Liver (tissue), 8 donors: ENCODE measurements at regions not wholly inside any gene's neighbourhood (a gene's known extent, or its start where the extent isn't known, plus 50 kb on each side); places are given as distances from the start of the nearest gene placed in this dataset.

Experiments used
- DNase-seq: peaks from one replicate; pipeline ENCODE4 v3.0.0-alpha.2; 2017; ENCODE audit warnings: low spot score
- H3K27ac ChIP-seq, 2 donors: one replicate each; pipeline ENCODE4 v1.7.0; 2013; ENCODE audit warnings: inconsistent platforms in 2 of 2, low read length in 2 of 2, control low read depth in 1 of 2, low read depth in 1 of 2, mild to moderate bottlenecking in 1 of 2
- H3K27me3 ChIP-seq, 4 donors: one replicate each; pipeline versions ENCODE4 v1.6.1 to v1.7.0; 2013; ENCODE audit warnings: low read length in 3 of 4, inconsistent platforms in 1 of 4, mild to moderate bottlenecking in 1 of 4, moderate library complexity in 1 of 4; ENCODE audit not compliant: control insufficient read depth in 4 of 4, insufficient read depth in 4 of 4
- H3K36me3 ChIP-seq, 4 donors: one replicate each; pipeline versions ENCODE4 v1.6.1 to v1.7.0; 2013; ENCODE audit warnings: low read length in 3 of 4, mild to moderate bottlenecking in 3 of 4, low read depth in 1 of 4, moderate library complexity in 1 of 4; ENCODE audit not compliant: control insufficient read depth in 4 of 4, insufficient read depth in 3 of 4
- H3K4me1 ChIP-seq, 4 donors: one replicate each; pipeline versions ENCODE4 v1.6.1 to v1.7.0; 2013; ENCODE audit warnings: low read length in 3 of 4, mild to moderate bottlenecking in 3 of 4, moderate library complexity in 1 of 4; ENCODE audit not compliant: control insufficient read depth in 4 of 4, insufficient read depth in 4 of 4
- H3K4me3 ChIP-seq, 3 donors: one replicate each; pipeline versions ENCODE4 v1.6.1 to v1.7.0; 2013; ENCODE audit warnings: low read length in 3 of 3, control low read depth in 1 of 3, low read depth in 1 of 3, mild to moderate bottlenecking in 1 of 3
- H3K9ac ChIP-seq, 2 donors: one replicate each; pipeline ENCODE4 v1.7.0; 2013; ENCODE audit warnings: low read length in 2 of 2, mild to moderate bottlenecking in 2 of 2, moderate library complexity in 2 of 2, control low read depth in 1 of 2, low read depth in 1 of 2
- H3K9me3 ChIP-seq, 4 donors: one replicate each; pipeline versions ENCODE4 v1.6.1 to v1.7.0; 2013; ENCODE audit warnings: low read length in 3 of 4; ENCODE audit not compliant: control insufficient read depth in 4 of 4
- ATF3 ChIP-seq: IDR thresholded peaks from 2 replicates; pipeline ENCODE4 v1.6.1; 2016; ENCODE audit warnings: antibody characterized with exemption
- EGR1 ChIP-seq, 2 donors: IDR thresholded peaks; 2 replicates each; pipeline ENCODE4 v1.6.1; 2016 to 2018; ENCODE audit warnings: antibody characterized with exemption in 2 of 2, low read depth in 2 of 2
- FOXA1 ChIP-seq: IDR thresholded peaks from 2 replicates; pipeline ENCODE4 v1.6.1; 2016; ENCODE audit warnings: antibody characterized with exemption
- FOXA2 ChIP-seq: IDR thresholded peaks from 2 replicates; pipeline ENCODE4 v1.6.1; 2016; ENCODE audit warnings: antibody characterized with exemption
- GABPA ChIP-seq, 2 donors: IDR thresholded peaks in 1 of 2; conservative IDR thresholded peaks in 1 of 2; 2 replicates each; pipeline ENCODE4 v1.6.1; 2016; ENCODE audit warnings: antibody characterized with exemption in 2 of 2, mild to moderate bottlenecking in 1 of 2, moderate library complexity in 1 of 2
- HNF4A ChIP-seq, 2 donors: conservative IDR thresholded peaks; 2 replicates each; pipeline ENCODE4 v1.6.1; 2016; ENCODE audit warnings: antibody characterized with exemption in 2 of 2, mild to moderate bottlenecking in 2 of 2
- HNF4G ChIP-seq: IDR thresholded peaks from 2 replicates; pipeline ENCODE4 v1.6.1; 2016; ENCODE audit warnings: antibody characterized with exemption
- JUND ChIP-seq, 2 donors: IDR thresholded peaks; 2 replicates each; pipeline ENCODE4 v1.6.1; 2016; ENCODE audit warnings: antibody characterized with exemption in 2 of 2
- NR2F2 ChIP-seq: IDR thresholded peaks from 2 replicates; pipeline ENCODE4 v1.6.1; 2016; ENCODE audit warnings: antibody characterized with exemption
- RAD21 ChIP-seq, 2 donors: IDR thresholded peaks; 2 replicates each; pipeline ENCODE4 v1.6.1; 2016; ENCODE audit warnings: antibody characterized with exemption in 2 of 2, mild to moderate bottlenecking in 2 of 2
- RXRA ChIP-seq, 2 donors: IDR thresholded peaks; 2 replicates each; pipeline ENCODE4 v1.6.1; 2017 to 2018; ENCODE audit warnings: antibody characterized with exemption in 2 of 2, mild to moderate bottlenecking in 1 of 2
- SP1 ChIP-seq: IDR thresholded peaks from 2 replicates; pipeline ENCODE4 v1.6.1; 2018; ENCODE audit warnings: antibody characterized with exemption, mild to moderate bottlenecking
- TAF1 ChIP-seq: conservative IDR thresholded peaks from 2 replicates; pipeline ENCODE4 v1.6.1; 2016; ENCODE audit warnings: antibody characterized with exemption, mild to moderate bottlenecking
- YY1 ChIP-seq: IDR thresholded peaks from 2 replicates; pipeline ENCODE4 v1.6.1; 2016; ENCODE audit warnings: antibody characterized with exemption, mild to moderate bottlenecking
- WGBS: extraction: QIAGEN DNeasy Blood & Tissue Kit; methylation state at CpG from one replicate; pipeline ENCODE4 v1.1.7; 2013; 5-methylcytosine and 5-hydroxymethylcytosine counted together
- TF ChIP-seq, protein P1 (sequence below): IDR thresholded peaks from 2 replicates; pipeline ENCODE4 v1.6.1; 2016; ENCODE audit warnings: antibody characterized with exemption
- TF ChIP-seq, protein P2 (sequence below): IDR thresholded peaks from 2 replicates; pipeline ENCODE4 v1.6.1; 2016; ENCODE audit warnings: antibody characterized with exemption
- TF ChIP-seq, protein P3 (sequence below): fragments of 150-350 bp; IDR thresholded peaks from 2 replicates; pipeline ENCODE4 v1.5.1; 2017; ENCODE audit warnings: improper control_type of control experiment, low read depth, low read length; ENCODE audit not compliant: missing input control
- TF ChIP-seq, protein P4 (sequence below): IDR thresholded peaks from 2 replicates; pipeline ENCODE4 v1.6.1; 2016; ENCODE audit warnings: antibody characterized with exemption, mild to moderate bottlenecking
- donor health status: healthy.
- donor health status: healthy.
- donor health status: healthy.
- donor health status: healthy.
- donor health status: healthy.

DNA sequence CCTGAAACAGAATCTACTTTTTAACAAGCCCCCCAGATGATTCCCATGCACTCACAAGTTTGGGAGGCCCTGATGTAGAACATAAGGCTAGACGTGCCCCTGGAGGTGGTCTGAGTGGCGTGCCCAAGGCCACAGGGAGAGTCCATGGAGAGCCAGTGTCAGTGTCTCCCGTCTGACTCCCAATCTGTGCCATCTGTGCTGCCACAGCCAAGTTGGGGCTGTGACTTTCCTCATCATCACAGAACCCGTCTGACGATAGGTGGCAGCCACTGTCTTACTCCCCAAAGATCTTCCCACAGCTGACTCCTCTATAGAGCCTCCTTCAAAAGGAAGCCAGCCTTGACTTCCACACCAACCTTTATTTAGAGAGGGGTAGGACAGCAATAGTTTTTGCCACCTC lies 470.5 kb downstream of the SOX6 start:
- H3K27me3 ChIP-seq: no peaks in the 10 kb centered on the region
- 88% methylated on average over 5 of the region's 5 CpGs for WGBS
- H3K9ac ChIP-seq: no peak overlapping the region
- H3K4me1 ChIP-seq: no peaks in the 10 kb centered on the region
- H3K4me3 ChIP-seq: no peak overlapping the region
- DNase-seq: no peak
- H3K36me3 ChIP-seq: no peaks in the 10 kb centered on the region
- TF ChIP-seq RAD21 (IDR thresholded peaks at IDR 0.05) (no peak), ATF3 (no peak), GABPA (IDR thresholded peaks at IDR 0.05 in 1 of 2, conservative IDR thresholded peaks at IDR 0.05 in 1 of 2) (no peak), HNF4G (no peak), JUND (IDR thresholded peaks at IDR 0.05) (no peak), FOXA2 (no peak), FOXA1 (no peak), SP1 (no peak), NR2F2 (no peak), RXRA (IDR thresholded peaks at IDR 0.05) (no peak), HNF4A (conservative IDR thresholded peaks at IDR 0.05) (no peak), YY1 (no peak), EGR1 (IDR thresholded peaks at IDR 0.05; ENCODE audit: low read depth in 2 of 2) (no peak), TAF1 (no peak)
- TF ChIP-seq, protein P1, sequence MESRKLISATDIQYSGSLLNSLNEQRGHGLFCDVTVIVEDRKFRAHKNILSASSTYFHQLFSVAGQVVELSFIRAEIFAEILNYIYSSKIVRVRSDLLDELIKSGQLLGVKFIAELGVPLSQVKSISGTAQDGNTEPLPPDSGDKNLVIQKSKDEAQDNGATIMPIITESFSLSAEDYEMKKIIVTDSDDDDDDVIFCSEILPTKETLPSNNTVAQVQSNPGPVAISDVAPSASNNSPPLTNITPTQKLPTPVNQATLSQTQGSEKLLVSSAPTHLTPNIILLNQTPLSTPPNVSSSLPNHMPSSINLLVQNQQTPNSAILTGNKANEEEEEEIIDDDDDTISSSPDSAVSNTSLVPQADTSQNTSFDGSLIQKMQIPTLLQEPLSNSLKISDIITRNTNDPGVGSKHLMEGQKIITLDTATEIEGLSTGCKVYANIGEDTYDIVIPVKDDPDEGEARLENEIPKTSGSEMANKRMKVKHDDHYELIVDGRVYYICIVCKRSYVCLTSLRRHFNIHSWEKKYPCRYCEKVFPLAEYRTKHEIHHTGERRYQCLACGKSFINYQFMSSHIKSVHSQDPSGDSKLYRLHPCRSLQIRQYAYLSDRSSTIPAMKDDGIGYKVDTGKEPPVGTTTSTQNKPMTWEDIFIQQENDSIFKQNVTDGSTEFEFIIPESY: no peak
- TF ChIP-seq, protein P2, sequence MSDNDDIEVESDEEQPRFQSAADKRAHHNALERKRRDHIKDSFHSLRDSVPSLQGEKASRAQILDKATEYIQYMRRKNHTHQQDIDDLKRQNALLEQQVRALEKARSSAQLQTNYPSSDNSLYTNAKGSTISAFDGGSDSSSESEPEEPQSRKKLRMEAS: no peak
- TF ChIP-seq, protein P3, sequence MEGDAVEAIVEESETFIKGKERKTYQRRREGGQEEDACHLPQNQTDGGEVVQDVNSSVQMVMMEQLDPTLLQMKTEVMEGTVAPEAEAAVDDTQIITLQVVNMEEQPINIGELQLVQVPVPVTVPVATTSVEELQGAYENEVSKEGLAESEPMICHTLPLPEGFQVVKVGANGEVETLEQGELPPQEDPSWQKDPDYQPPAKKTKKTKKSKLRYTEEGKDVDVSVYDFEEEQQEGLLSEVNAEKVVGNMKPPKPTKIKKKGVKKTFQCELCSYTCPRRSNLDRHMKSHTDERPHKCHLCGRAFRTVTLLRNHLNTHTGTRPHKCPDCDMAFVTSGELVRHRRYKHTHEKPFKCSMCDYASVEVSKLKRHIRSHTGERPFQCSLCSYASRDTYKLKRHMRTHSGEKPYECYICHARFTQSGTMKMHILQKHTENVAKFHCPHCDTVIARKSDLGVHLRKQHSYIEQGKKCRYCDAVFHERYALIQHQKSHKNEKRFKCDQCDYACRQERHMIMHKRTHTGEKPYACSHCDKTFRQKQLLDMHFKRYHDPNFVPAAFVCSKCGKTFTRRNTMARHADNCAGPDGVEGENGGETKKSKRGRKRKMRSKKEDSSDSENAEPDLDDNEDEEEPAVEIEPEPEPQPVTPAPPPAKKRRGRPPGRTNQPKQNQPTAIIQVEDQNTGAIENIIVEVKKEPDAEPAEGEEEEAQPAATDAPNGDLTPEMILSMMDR: no peak
- H3K9me3 ChIP-seq: no peaks in the 10 kb centered on the region
- no peak overlapping the region for H3K27ac ChIP-seq

GRCh38 chr11:15886299-15886698 lies 470.0 kb downstream of the SOX6 start:
- Histone ChIP-seq H3K9me3 (no peaks in the 10 kb centered on the region), H3K36me3 (no peaks in the 10 kb centered on the region), H3K4me3 (no peak overlapping the region), H3K4me1 (no peaks in the 10 kb centered on the region), H3K9ac (no peak overlapping the region), H3K27ac (no peak overlapping the region), H3K27me3 (no peaks in the 10 kb centered on the region)
- TF ChIP-seq, protein P4, sequence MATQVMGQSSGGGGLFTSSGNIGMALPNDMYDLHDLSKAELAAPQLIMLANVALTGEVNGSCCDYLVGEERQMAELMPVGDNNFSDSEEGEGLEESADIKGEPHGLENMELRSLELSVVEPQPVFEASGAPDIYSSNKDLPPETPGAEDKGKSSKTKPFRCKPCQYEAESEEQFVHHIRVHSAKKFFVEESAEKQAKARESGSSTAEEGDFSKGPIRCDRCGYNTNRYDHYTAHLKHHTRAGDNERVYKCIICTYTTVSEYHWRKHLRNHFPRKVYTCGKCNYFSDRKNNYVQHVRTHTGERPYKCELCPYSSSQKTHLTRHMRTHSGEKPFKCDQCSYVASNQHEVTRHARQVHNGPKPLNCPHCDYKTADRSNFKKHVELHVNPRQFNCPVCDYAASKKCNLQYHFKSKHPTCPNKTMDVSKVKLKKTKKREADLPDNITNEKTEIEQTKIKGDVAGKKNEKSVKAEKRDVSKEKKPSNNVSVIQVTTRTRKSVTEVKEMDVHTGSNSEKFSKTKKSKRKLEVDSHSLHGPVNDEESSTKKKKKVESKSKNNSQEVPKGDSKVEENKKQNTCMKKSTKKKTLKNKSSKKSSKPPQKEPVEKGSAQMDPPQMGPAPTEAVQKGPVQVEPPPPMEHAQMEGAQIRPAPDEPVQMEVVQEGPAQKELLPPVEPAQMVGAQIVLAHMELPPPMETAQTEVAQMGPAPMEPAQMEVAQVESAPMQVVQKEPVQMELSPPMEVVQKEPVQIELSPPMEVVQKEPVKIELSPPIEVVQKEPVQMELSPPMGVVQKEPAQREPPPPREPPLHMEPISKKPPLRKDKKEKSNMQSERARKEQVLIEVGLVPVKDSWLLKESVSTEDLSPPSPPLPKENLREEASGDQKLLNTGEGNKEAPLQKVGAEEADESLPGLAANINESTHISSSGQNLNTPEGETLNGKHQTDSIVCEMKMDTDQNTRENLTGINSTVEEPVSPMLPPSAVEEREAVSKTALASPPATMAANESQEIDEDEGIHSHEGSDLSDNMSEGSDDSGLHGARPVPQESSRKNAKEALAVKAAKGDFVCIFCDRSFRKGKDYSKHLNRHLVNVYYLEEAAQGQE: no peak
- TF ChIP-seq EGR1 (IDR thresholded peaks at IDR 0.05; ENCODE audit: low read depth in 2 of 2) (no peak), FOXA2 (no peak), HNF4G (no peak), ATF3 (no peak), YY1 (no peak), FOXA1 (no peak), GABPA (IDR thresholded peaks at IDR 0.05 in 1 of 2, conservative IDR thresholded peaks at IDR 0.05 in 1 of 2) (no peak), HNF4A (conservative IDR thresholded peaks at IDR 0.05) (no peak), SP1 (no peak), RAD21 (IDR thresholded peaks at IDR 0.05) (no peak), JUND (IDR thresholded peaks at IDR 0.05) (no peak)
- TF ChIP-seq, protein P3: no peak
- TF ChIP-seq, protein P2: no peak
- 82% methylated on average over 4 of the region's 4 CpGs for WGBS
- DNase-seq: no peak
